Activated CD8-positive, alpha-beta memory T cell treated with anti-CD3 and anti-CD28 coated beads, Interleukin-2, amount 10 ng/mL, durations not matched to agents 7 days and 5 days (primary cell): ENCODE measurements at regions not wholly inside any gene's neighbourhood (a gene's known extent, or its start where the extent isn't known, plus 50 kb on each side); places are given as distances from the start of the nearest gene placed in this dataset.

Experiments
- ATAC-seq: fragments of 150-1000 bp; cut with Tn5 transposase; one replicate; pipeline ENCODE4 v1.10.0; 2021; ENCODE audit warnings: moderate library complexity
- CTCF ChIA-PET: fragments of 350-600 bp; sonication (Branson Sonifier 250); formaldehyde crosslinking; loops from one replicate; lab custom pipeline; 2021; ENCODE audit warnings: antibody characterized with exemption; lab: Charles Lee
- DNase-seq: peaks from one replicate; pipeline ENCODE4 v3.0.0-alpha.2; 2020
- H3K27ac Mint-ChIP-seq: one replicate; pipeline ENCODE4 v1.8.0; 2021; ENCODE audit warnings: mild to moderate bottlenecking, mixed read lengths
- H3K27me3 Mint-ChIP-seq: one replicate; pipeline ENCODE4 v1.8.0; 2021; ENCODE audit warnings: mixed read lengths
- H3K36me3 Mint-ChIP-seq: one replicate; pipeline ENCODE4 v1.8.0; 2021; ENCODE audit warnings: mild to moderate bottlenecking, mixed read lengths
- H3K4me1 Mint-ChIP-seq: one replicate; pipeline ENCODE4 v1.8.0; 2021; ENCODE audit warnings: mixed read lengths
- H3K4me3 Mint-ChIP-seq: one replicate; pipeline ENCODE4 v1.8.0; 2021; ENCODE audit warnings: mild to moderate bottlenecking, moderate library complexity, mixed read lengths
- H3K9me3 Mint-ChIP-seq: one replicate; pipeline ENCODE4 v1.8.0; 2022; ENCODE audit warnings: low read depth, mixed read lengths

- H3K27me3 Mint-ChIP-seq: peaks cover 30% of the 10 kb centered on the region
- CTCF ChIA-PET: no interaction called here
- DNase-seq (no peak), ATAC-seq (no peak)
- H3K4me1 Mint-ChIP-seq: peaks cover 21% of the 10 kb centered on the region
- H3K4me3 Mint-ChIP-seq: no peak overlapping the region
- no peaks in the 10 kb centered on the region for H3K9me3 Mint-ChIP-seq
- no peak overlapping the region for H3K27ac Mint-ChIP-seq
- H3K36me3 Mint-ChIP-seq: no peaks in the 10 kb centered on the region
Measured at GRCh38 chr1:229203991-229204632, 66.8 kb upstream of the RAB4A start.

DNA sequence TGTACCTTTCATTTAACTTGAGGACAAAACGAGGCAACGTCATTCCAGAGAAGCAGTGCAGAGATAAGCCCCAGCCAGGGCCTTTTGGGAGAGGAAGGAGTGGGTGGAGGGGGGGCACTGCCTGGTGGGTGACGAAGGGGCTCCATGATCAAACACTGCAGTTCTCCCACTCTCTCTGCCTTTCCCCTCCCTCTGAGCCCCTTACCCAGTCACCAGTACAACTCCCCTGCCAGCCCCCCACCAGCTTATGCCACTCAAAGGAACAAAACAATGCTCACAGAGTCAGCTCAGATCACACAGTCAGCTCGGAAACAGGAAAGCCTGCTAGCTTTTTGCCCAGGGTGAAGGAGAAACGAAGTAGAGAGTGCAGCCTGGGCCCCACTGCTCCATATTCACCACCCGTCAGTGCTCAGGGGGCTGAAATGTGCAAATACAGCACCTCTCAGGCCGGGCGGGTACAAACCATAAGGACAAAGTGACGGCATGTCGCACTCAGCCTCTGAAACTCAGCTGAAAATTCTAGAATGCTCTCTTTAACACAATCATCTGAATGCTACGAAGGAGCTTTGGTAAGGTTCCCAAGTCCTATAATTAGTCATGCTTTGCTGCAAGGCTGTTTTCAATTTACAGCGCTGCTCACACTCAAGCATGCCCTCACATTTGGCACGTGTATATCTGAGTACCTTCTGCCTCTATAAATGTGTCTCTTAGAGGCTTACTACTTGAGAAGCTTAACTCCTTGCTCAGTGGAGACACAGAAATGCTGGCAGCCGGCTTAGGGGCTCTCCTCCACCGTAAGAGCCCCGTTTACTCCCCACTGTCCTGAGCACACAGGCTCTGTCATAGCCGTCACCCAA lies 65.8 kb upstream of the RAB4A start:
- H3K4me1 Mint-ChIP-seq: peaks cover 14% of the 10 kb centered on the region
- no peaks in the 10 kb centered on the region for H3K9me3 Mint-ChIP-seq
- H3K27me3 Mint-ChIP-seq: peaks cover 26% of the 10 kb centered on the region
- no peak for ATAC-seq
- H3K27ac Mint-ChIP-seq: no peak overlapping the region
- CTCF ChIA-PET: interaction anchor here (1.6 kb wide), 1 partner anchor 22 kb away, joined by 6 read pairs; no protein-coding TSS in a partner anchor
- no peaks in the 10 kb centered on the region for H3K36me3 Mint-ChIP-seq
- DNase-seq: no peak
- H3K4me3 Mint-ChIP-seq: no peak overlapping the region

DNA sequence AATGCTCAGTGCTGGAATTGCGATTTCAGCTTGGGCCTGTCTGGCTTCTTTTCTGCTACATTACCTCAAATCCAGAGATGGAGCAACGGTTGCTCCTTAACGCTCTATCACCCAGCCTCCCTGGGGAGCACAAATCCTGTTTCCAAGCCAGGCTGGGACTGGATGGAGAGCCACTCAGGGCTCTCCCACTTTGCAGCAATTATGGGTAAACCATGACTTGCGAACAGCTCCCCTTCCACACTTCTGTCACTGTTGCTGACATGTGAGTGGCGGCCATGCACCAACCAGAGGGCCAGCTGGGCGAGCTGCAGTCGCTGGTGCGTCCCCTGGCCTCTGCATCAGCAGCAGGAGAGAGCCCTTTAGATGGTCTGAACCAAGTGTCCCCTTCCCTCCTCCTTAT lies 65.1 kb upstream of the RAB4A start:
- Mint-ChIP-seq H3K27me3 (peaks cover 21% of the 10 kb centered on the region), H3K9me3 (no peaks in the 10 kb centered on the region), H3K27ac (no peak overlapping the region), H3K4me3 (no peak overlapping the region), H3K4me1 (peaks cover 9% of the 10 kb centered on the region), H3K36me3 (no peaks in the 10 kb centered on the region)
- no peak for ATAC-seq
- DNase-seq: no peak
- CTCF ChIA-PET: interaction anchor here (1.6 kb wide), 1 partner anchor 22 kb away, joined by 6 read pairs; no protein-coding TSS in a partner anchor

DNA sequence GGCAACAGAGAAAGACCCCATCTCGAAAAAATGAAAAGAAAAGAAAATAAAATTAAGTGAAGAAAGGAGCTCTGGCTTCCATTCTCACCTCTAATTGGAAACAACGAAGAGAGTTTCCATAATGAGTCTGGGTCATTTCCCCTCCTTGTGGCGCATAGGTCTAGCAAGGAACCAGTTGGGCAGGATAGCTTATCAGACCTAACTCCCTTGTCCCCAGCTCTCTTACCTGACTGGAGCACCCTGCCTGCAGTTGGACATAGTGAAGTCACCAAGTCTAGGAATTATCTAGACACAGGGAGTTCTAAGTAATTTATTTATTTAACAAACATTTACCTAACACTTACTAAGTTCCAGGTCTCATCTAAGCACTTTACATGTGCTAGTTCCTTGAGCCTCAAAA lies 63.0 kb upstream of the RAB4A start:
- Mint-ChIP-seq H3K4me1 (peaks cover 6% of the 10 kb centered on the region), H3K27me3 (peaks cover 14% of the 10 kb centered on the region), H3K4me3 (no peak overlapping the region), H3K27ac (no peak overlapping the region), H3K9me3 (no peaks in the 10 kb centered on the region), H3K36me3 (no peaks in the 10 kb centered on the region)
- ATAC-seq (no peak), DNase-seq (no peak)
- CTCF ChIA-PET: no interaction called here

- H3K4me1 Mint-ChIP-seq: peaks cover 6% of the 10 kb centered on the region
- H3K27ac Mint-ChIP-seq: no peak overlapping the region
- no peaks in the 10 kb centered on the region for H3K36me3 Mint-ChIP-seq
- CTCF ChIA-PET: interaction anchor here (1.0 kb wide), 1 partner anchor 173 kb away, joined by 3 read pairs; no protein-coding TSS in a partner anchor
- DNase-seq (no peak), ATAC-seq (no peak)
- peaks cover 14% of the 10 kb centered on the region for H3K27me3 Mint-ChIP-seq
- H3K9me3 Mint-ChIP-seq: no peaks in the 10 kb centered on the region
- no peak overlapping the region for H3K4me3 Mint-ChIP-seq
Measured at GRCh38 chr1:229208481-229208880, 62.4 kb upstream of the RAB4A start.

- CTCF ChIA-PET: interaction anchor here (0.6 to 1.5 kb wide), 3 partner anchors 13 to 174 kb away, joined by 3 to 5 read pairs (median 3); no protein-coding TSS in a partner anchor
- DNase-seq (no peak), ATAC-seq (no peak)
- H3K9me3 Mint-ChIP-seq: no peaks in the 10 kb centered on the region
- H3K4me3 Mint-ChIP-seq: no peak overlapping the region
- H3K36me3 Mint-ChIP-seq: no peaks in the 10 kb centered on the region
- H3K27me3 Mint-ChIP-seq: peaks cover 14% of the 10 kb centered on the region
- H3K4me1 Mint-ChIP-seq: peaks cover 6% of the 10 kb centered on the region
- H3K27ac Mint-ChIP-seq: no peak overlapping the region
Measured at GRCh38 chr1:229209386-229209785, 61.5 kb upstream of the RAB4A start.

- CTCF ChIA-PET: interaction anchor here (0.6 to 1.5 kb wide), 2 partner anchors 12 to 17 kb away, joined by 3 to 5 read pairs; no protein-coding TSS in a partner anchor
- no peak for ATAC-seq
- H3K9me3 Mint-ChIP-seq: no peaks in the 10 kb centered on the region
- no peak overlapping the region for H3K4me3 Mint-ChIP-seq
- H3K36me3 Mint-ChIP-seq: no peaks in the 10 kb centered on the region
- H3K27ac Mint-ChIP-seq: no peak overlapping the region
- DNase-seq: no peak
- peaks cover 6% of the 10 kb centered on the region for H3K4me1 Mint-ChIP-seq
- H3K27me3 Mint-ChIP-seq: peaks cover 15% of the 10 kb centered on the region
Measured at GRCh38 chr1:229209816-229210215, 61.1 kb upstream of the RAB4A start.

DNA sequence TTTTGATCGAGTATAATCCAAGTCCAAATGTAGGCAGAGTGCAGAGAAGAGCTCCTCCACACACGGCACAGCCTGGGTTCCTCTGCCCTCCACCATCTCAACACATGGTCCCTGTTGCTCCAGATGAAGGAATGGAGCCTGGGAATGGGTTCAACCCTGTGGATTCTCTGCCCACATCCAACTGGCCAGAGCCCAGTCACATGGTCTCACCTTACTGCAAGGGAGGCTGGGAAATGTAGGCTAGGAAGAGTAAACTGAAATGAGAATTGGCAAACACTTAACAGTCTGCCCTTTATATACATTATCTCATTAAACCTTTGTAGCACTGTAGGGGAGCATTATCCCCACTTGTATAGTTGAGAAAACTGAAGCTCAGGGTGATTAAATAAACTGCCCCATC lies 60.1 kb upstream of the RAB4A start:
- peaks cover 19% of the 10 kb centered on the region for H3K27me3 Mint-ChIP-seq
- H3K4me1 Mint-ChIP-seq: peaks cover 6% of the 10 kb centered on the region
- no peak overlapping the region for H3K4me3 Mint-ChIP-seq
- DNase-seq (no peak), ATAC-seq (no peak)
- CTCF ChIA-PET: interaction anchor here (1.6 to 2.3 kb wide), 2 partner anchors 10 to 16 kb away, joined by 3 to 10 read pairs; no protein-coding TSS in a partner anchor
- no peak overlapping the region for H3K27ac Mint-ChIP-seq
- H3K36me3 Mint-ChIP-seq: no peaks in the 10 kb centered on the region
- H3K9me3 Mint-ChIP-seq: no peaks in the 10 kb centered on the region

DNA sequence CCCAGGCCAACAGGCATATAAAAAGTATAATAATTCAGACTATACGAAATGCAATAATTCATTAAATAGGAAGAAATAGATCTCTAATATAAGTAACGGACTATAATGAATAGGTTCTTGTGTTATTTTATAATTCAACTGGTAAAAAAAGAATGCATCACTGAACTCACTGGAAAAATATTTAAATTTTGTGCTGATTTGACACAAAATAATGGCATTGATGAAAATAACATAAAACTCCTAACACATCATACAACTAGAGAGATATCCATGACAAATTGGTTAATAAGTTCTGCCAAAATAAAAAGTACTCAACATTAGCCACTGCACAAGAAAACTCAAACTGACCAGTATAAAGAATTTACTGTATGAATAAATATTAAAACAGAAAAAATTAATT lies 57.1 kb upstream of the RAB4A start:
- DNase-seq (no peak), ATAC-seq (no peak)
- Mint-ChIP-seq H3K27ac (no peak overlapping the region), H3K9me3 (no peaks in the 10 kb centered on the region), H3K4me1 (peaks cover 6% of the 10 kb centered on the region), H3K27me3 (peaks cover 12% of the 10 kb centered on the region), H3K36me3 (no peaks in the 10 kb centered on the region), H3K4me3 (no peak overlapping the region)
- CTCF ChIA-PET: no interaction called here

- H3K27me3 Mint-ChIP-seq: peaks cover 12% of the 10 kb centered on the region
- H3K4me1 Mint-ChIP-seq: no peaks in the 10 kb centered on the region
- CTCF ChIA-PET: no interaction called here
- no peak for ATAC-seq
- no peaks in the 10 kb centered on the region for H3K36me3 Mint-ChIP-seq
- no peak overlapping the region for H3K4me3 Mint-ChIP-seq
- H3K9me3 Mint-ChIP-seq: no peaks in the 10 kb centered on the region
- DNase-seq: no peak
- H3K27ac Mint-ChIP-seq: no peak overlapping the region
Measured at GRCh38 chr1:229217716-229218115, 53.2 kb upstream of the RAB4A start.

DNA sequence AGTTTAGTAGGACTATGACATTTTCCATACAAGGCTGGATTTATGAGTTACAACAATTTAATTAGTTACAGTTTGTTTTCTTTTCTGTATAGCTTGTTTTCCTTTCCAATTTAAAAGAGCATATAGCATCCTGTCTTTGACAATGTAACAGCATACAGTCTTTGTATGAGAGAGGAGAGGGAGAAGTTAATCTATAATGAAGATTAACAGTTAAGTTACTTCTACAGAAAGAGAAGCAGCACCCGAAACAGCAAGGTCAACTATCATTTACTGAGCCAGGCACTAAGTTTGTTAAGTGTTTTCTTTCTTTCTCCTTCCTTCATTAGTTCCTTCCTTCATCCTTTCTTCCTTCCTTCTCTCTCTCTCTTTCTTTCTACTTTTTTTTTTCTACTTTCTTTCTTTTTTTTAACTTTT lies 52.3 kb upstream of the RAB4A start:
- CTCF ChIA-PET: interaction anchor here (1.0 kb wide), 2 partner anchors 9 to 555 kb away, joined by 3 to 4 read pairs; no protein-coding TSS in a partner anchor

GRCh38 chr1:229220163-229220846 lies 50.6 kb upstream of the RAB4A start:
- no peaks in the 10 kb centered on the region for H3K4me1 Mint-ChIP-seq
- ATAC-seq: no peak
- no peak overlapping the region for H3K4me3 Mint-ChIP-seq
- H3K36me3 Mint-ChIP-seq: no peaks in the 10 kb centered on the region
- no peak overlapping the region for H3K27ac Mint-ChIP-seq
- no peak for DNase-seq
- CTCF ChIA-PET: no interaction called here
- H3K27me3 Mint-ChIP-seq: peaks cover 10% of the 10 kb centered on the region
- H3K9me3 Mint-ChIP-seq: no peaks in the 10 kb centered on the region

More for the DNA sequence above, 52.3 kb upstream of the RAB4A start:
- Mint-ChIP-seq H3K4me1 (no peaks in the 10 kb centered on the region), H3K27ac (no peak overlapping the region), H3K4me3 (no peak overlapping the region), H3K27me3 (peaks cover 12% of the 10 kb centered on the region), H3K36me3 (no peaks in the 10 kb centered on the region), H3K9me3 (no peaks in the 10 kb centered on the region)
- ATAC-seq (no peak), DNase-seq (no peak)
